ENCODE measurements at regions not wholly inside any gene's neighbourhood (a gene's known extent, or its start where the extent isn't known, plus 50 kb on each side); places are given as distances from the start of the nearest gene placed in this dataset.

DNA sequence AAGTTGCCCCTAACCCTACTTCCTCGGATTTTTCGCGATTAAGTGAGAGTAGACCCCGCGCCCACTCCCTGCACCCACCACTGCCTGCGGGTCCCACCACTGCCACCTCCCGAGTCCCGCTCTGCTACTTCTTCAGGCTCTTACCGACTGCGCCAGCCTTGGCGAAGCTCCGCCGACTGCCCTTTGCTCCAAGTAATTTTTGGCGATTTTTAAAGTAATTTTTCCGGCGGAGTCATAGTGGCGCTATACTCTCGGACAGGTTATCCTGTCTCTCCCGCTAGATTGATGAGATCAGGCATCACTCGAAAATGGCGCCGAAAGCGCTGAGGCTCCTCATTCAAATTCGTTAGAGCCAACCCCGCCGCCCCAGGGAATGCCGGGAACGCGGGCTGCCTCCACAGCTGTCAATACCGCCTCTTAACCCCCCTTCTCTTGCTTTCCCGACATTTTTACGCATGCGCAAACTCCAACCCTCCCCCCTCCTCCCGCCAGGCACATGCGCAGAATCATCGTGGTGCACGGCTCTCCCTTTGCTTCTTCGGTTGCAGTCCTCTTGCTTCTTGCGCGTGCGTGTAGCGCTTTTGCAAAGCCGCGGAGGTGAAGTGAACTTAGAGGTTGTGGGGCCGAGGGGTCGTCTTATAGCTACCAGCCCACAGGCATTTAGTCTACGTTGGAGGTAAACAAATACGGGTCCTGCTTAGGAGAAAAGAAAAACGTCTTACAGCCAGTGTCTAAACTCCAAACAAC is 66.6 kb downstream of the KCNRG start:
- Histone ChIP-seq H3K79me2 (ENCODE audit: low read depth) (peaks cover 93% of the 10 kb centered on the region), H3K4me3 (peak overlapping the region; percentile 87), H4K20me1 (ENCODE audit: insufficient read depth) (no peaks in the 10 kb centered on the region; the same call in 1 of the 2 replicates), H3K4me2 (peak overlapping the region; percentile 98), H3K27me3 (ENCODE audit: insufficient read depth, low read depth) (no peaks in the 10 kb centered on the region), H3F3A (ENCODE audit: insufficient read depth, low read depth) (peaks cover 25% of the 10 kb centered on the region), H3K4me1 (replicated peaks; ENCODE audit: insufficient read depth) (peaks cover 46% of the 10 kb centered on the region), H2AFZ (peak overlapping the region; percentile 88), H3K36me3 (ENCODE audit: low read depth) (no peaks in the 10 kb centered on the region), H3K9me2 (ENCODE audit: insufficient read depth) (no peaks in the 10 kb centered on the region), H3K27ac (peak overlapping the region; percentile 76), H3K9me3 (ENCODE audit: insufficient read depth, low read depth) (no peaks in the 10 kb centered on the region)
- TF ChIP-seq, protein P1, sequence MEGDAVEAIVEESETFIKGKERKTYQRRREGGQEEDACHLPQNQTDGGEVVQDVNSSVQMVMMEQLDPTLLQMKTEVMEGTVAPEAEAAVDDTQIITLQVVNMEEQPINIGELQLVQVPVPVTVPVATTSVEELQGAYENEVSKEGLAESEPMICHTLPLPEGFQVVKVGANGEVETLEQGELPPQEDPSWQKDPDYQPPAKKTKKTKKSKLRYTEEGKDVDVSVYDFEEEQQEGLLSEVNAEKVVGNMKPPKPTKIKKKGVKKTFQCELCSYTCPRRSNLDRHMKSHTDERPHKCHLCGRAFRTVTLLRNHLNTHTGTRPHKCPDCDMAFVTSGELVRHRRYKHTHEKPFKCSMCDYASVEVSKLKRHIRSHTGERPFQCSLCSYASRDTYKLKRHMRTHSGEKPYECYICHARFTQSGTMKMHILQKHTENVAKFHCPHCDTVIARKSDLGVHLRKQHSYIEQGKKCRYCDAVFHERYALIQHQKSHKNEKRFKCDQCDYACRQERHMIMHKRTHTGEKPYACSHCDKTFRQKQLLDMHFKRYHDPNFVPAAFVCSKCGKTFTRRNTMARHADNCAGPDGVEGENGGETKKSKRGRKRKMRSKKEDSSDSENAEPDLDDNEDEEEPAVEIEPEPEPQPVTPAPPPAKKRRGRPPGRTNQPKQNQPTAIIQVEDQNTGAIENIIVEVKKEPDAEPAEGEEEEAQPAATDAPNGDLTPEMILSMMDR (conservative IDR thresholded peaks at IDR 0.05), result no peak
- no peak for TF ChIP-seq EZH2 (IDR thresholded peaks at IDR 0.05; ENCODE audit: low read depth)
- POLR2A ChIA-PET (ENCODE audit: unreplicated experiment), result interaction anchor here (0.6 to 0.7 kb wide), 3 partner anchors 32 to 456 kb away, joined by 3 read pairs; no protein-coding TSS in a partner anchor
- CTCF ChIA-PET, result no interaction called here
- DNase-seq, result peak; percentile 95 to 98
- intact Hi-C loops (cut with micrococcal nuclease; ENCODE audit: unreplicated experiment), result loop anchor here (1.0 to 5.0 kb wide), 11 partner anchors 22 to 831 kb away; partner anchors contain the start of gene TRIM13
- no TSS peak for BruUV-seq (replicated peaks)

DNA sequence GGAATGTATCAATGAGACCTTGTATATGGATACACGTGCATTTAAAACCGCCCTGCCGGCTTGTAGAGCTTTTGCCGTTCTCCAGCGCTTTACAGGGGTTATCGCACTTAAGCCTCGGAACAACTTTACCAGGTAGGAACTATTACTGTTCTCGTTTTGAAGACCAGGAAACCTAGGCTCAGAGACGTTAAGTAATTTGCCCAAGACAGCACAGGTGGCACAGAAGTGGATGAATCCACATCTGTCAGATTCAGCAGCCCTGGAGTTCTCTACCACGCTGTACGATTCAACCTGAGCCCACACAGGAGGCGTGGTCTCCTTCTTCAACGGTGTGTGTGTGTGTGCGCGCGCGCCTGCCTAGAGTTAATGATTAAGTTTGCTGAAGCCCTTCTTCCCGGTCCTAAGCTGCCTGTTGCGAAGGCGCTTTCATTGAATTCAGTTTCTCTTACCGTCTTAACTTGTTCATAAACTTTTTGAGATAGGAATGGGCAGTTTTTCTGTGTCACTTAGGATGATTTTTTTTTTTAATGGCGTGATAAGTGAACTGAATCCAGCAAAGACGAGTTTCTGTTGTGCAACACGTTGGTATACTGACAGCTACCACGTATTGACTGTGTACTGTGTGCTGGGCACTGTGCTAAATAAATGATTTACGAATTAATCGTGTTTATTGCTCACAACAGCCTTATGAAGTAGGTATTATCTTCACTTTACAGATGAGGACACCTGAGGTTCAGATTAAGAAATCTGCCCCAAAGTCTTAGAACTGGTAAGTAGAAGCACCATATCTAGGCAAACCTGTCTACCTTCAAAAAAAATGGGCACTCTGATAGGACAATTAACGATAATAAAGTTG is 67.4 kb downstream of the KCNRG start:
- CTCF ChIA-PET, result interaction anchor here (0.7 kb wide), 1 partner anchor 993 kb away, joined by 7 read pairs; no protein-coding TSS in a partner anchor
- peak overlapping the region; percentile 82 for H3K4me2 ChIP-seq
- H3K9me3 ChIP-seq (ENCODE audit: insufficient read depth, low read depth), result no peaks in the 10 kb centered on the region
- 0 out of 2 replicates have a peak, but pooled peaks cover 3% of the 10 kb centered on the region for H3K36me3 ChIP-seq (ENCODE audit: low read depth)
- TSS peak; percentile 77 for BruUV-seq (replicated peaks)
- H3K79me2 ChIP-seq (ENCODE audit: low read depth), result peaks cover 93% of the 10 kb centered on the region
- H3K27me3 ChIP-seq (ENCODE audit: insufficient read depth, low read depth), result no peaks in the 10 kb centered on the region
- H3F3A ChIP-seq (ENCODE audit: insufficient read depth, low read depth), result peaks cover 25% of the 10 kb centered on the region
- peak overlapping the region; percentile 87 for H3K4me3 ChIP-seq
- TF ChIP-seq EZH2 (IDR thresholded peaks at IDR 0.05; ENCODE audit: low read depth), result no peak
- TF ChIP-seq, protein P1 (conservative IDR thresholded peaks at IDR 0.05), result no peak
- peak; percentile 69 to 77 for DNase-seq
- POLR2A ChIA-PET (ENCODE audit: unreplicated experiment), result interaction anchor here (0.6 kb wide), 1 partner anchor 831 kb away, joined by 21 read pairs; no protein-coding TSS in a partner anchor
- no peaks in the 10 kb centered on the region; the same call in 1 of the 2 replicates for H4K20me1 ChIP-seq (ENCODE audit: insufficient read depth)
- peak overlapping the region; percentile 88 for H2AFZ ChIP-seq
- intact Hi-C loops (cut with micrococcal nuclease; ENCODE audit: unreplicated experiment), result loop anchor here (1.0 to 5.0 kb wide), 10 partner anchors 22 to 719 kb away; partner anchors contain the start of gene TRIM13
- H3K4me1 ChIP-seq (replicated peaks; ENCODE audit: insufficient read depth), result peaks cover 38% of the 10 kb centered on the region
- H3K9me2 ChIP-seq (ENCODE audit: insufficient read depth), result no peaks in the 10 kb centered on the region
- H3K27ac ChIP-seq, result peak overlapping the region; percentile 76

DNA sequence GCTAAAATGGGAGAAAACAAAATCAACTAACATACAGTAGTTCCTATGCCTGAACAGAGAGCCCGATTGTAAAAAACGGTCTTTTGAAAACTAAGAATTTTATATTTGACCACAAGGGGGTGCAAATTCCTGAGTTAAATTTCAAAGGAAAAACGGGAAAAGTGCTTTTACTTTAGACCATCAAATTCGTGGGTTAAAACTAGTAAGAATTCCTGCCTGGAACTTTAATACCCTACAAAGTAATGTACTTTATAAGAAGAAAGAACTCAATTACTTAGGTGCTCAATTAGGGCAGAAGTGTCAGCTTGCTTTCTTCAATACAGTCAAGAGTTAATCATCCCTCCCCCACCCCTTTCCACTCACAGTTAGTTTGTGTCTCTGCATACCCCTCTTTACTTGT is 69.8 kb downstream of the KCNRG start:
- no peak for TF ChIP-seq EZH2 (IDR thresholded peaks at IDR 0.05; ENCODE audit: low read depth)
- TF ChIP-seq, protein P1 (conservative IDR thresholded peaks at IDR 0.05), result peak; percentile 83
- Histone ChIP-seq H2AFZ (no peak overlapping the region), H3K4me2 (peak overlapping the region; percentile 82), H4K20me1 (ENCODE audit: insufficient read depth) (no peaks in the 10 kb centered on the region; the same call in 1 of the 2 replicates), H3K27ac (no peak overlapping the region), H3K79me2 (ENCODE audit: low read depth) (peaks cover 93% of the 10 kb centered on the region), H3F3A (ENCODE audit: insufficient read depth, low read depth) (peaks cover 21% of the 10 kb centered on the region), H3K36me3 (ENCODE audit: low read depth) (0 out of 2 replicates have a peak, but pooled peaks cover 9% of the 10 kb centered on the region), H3K27me3 (ENCODE audit: insufficient read depth, low read depth) (no peaks in the 10 kb centered on the region), H3K9me2 (ENCODE audit: insufficient read depth) (no peaks in the 10 kb centered on the region), H3K9me3 (ENCODE audit: insufficient read depth, low read depth) (no peaks in the 10 kb centered on the region), H3K4me1 (replicated peaks; ENCODE audit: insufficient read depth) (peaks cover 17% of the 10 kb centered on the region), H3K4me3 (peak overlapping the region; percentile 38; the same call in 1 of the 2 replicates)
- DNase-seq, result peak in 1 of 2 experiments; percentile 9
- no TSS peak for BruUV-seq (replicated peaks)
- intact Hi-C loops (cut with micrococcal nuclease; ENCODE audit: unreplicated experiment), result no loop called here
- ChIA-PET POLR2A (ENCODE audit: unreplicated experiment) (interaction anchor here (0.6 kb wide), 1 partner anchor 32 kb away, joined by 4 read pairs; no protein-coding TSS in a partner anchor), CTCF (interaction anchor here (0.6 to 1.0 kb wide), 6 partner anchors 7 to 641 kb away, joined by 3 to 13 read pairs (median 4); partner anchors contain the start of gene CAB39L)

All from PC-9 (cell line).